ENCODE measurements at regions not wholly inside any gene's neighbourhood (a gene's known extent, or its start where the extent isn't known, plus 50 kb on each side); places are given as distances from the start of the nearest gene placed in this dataset.

- no peak for DNase-seq (ENCODE audit: low read depth)
Observed at GRCh38 chr14:101193845-101194372, 290.4 kb upstream of the RTL1 start.

DNA sequence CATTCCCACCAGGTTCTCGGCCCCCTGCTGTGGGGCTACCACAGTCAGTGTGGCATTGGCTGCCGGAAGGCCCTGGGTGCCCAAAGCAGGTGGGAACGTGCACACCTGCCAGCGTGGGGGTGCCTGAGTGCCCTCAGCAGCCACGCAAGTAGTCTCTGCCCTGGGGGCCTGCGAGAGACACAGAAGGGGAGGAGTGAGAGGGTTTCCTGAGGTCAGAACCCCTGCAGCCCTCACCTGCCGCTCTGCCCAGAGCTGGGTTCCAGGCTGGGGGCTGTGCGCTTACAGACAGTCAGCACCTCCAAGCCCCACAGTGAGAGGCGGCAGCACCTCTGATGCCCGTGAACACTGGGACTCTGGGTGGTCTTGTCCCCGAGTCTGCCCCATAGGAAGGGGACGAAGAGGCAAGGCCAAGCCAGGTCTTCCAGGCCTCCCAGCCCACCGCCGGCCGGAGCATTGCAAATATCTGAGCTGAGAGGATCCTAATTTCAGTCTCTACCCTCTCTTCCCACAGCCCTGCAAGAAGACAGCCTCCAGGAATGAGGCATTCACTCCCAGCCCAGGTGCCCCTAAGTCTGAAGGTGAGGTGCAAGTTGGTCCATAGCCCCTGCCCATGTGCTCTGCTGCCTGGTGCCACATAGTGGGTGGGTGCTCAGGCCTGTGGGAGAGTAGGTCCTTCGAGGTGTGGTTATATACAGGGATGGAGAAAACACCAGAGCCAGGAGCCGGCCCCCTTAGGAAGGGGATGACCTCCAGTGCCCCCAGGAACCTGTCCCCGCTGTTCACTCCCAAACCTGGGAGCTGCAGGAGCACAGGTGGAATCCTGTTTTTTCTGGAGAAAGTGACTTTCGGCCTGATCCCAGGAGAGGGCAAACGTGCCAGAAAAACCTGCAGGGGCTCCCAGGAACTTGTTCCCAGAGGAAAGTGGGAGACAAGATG is 291.1 kb upstream of the RTL1 start:
- no peak for DNase-seq (ENCODE audit: low read depth)

DNA sequence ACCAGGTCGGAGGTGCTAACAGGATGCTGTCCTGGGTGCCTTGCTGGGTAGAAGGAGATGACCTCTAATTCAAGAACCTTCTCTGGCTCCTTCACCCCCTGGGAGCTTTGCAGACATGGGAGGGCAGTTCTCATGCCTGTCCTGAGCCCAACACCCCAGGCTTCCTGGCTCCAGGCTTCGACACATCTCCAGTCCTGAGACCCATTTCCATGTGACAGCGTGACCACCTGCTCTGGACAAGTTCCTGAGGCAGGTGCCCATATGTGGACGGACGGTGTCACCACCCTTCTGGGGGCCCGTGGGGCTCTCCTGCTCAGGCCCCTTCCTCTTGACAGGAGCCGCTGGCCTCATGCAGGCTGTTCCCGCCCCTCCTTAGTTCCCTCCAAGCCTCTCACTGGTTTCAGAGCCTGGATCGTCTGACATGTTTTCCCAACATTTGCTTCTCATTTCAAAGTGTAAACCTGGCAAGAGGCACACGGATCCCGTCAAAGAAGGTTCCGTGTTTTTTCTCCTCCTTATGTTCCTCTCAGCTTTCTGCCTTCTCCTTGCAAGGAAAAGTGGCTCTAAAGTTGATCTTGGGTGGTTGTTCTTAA is 291.9 kb upstream of the RTL1 start:
- no peak for DNase-seq (ENCODE audit: low read depth)

GRCh38 chr14:101196051-101196712 is 292.7 kb upstream of the RTL1 start:
- no peak for DNase-seq (ENCODE audit: low read depth)

DNA sequence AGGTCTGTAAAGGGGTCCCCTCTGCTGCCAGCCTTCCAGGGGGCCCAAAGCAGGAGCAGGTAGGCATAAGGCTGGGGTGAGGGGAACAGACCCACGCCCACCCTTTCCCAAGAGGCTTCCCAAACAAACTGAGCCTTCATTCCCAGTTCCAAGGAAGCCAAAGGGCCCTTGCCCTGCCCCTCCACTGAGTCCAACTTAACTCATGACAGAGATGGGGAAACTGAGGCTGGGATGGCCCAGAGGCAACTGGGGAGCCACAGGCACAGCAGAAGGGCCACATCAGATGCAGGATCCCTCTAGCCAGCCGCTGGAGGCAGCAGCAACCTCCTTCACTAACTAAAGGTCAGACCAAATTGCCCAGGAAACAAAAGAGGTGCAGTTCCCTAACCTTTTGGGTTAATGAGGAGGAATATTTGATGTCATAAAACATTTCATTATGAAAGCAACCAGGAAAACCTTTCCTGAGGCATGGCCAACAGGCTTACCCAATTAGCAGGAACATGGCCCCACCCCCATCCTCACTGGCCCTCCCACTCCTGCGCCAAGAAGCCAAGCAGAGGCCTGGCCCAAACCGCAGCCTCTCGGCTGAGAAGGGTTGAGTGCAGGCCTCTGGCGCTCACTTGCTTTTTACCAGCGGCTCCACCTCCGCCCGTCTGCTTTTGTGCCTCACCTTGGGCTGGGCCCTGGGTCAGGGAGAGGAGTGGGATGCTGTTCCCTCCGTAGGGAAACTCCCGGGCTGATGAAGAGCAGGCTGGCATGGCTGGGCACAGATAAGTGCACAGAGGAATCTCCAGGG is 293.5 kb upstream of the RTL1 start:
- DNase-seq (ENCODE audit: low read depth): no peak

GRCh38 chr14:101197595-101198397 is 294.3 kb upstream of the RTL1 start:
- DNase-seq (ENCODE audit: low read depth): no peak

- no peak for DNase-seq (ENCODE audit: low read depth)
Observed at GRCh38 chr14:101198398-101199027, 295.0 kb upstream of the RTL1 start.

- DNase-seq (ENCODE audit: low read depth): no peak
Observed at GRCh38 chr14:101199028-101199770, 295.7 kb upstream of the RTL1 start.

- no peak for DNase-seq (ENCODE audit: low read depth)
Observed at GRCh38 chr14:101200008-101200649, 296.6 kb upstream of the RTL1 start.

DNA sequence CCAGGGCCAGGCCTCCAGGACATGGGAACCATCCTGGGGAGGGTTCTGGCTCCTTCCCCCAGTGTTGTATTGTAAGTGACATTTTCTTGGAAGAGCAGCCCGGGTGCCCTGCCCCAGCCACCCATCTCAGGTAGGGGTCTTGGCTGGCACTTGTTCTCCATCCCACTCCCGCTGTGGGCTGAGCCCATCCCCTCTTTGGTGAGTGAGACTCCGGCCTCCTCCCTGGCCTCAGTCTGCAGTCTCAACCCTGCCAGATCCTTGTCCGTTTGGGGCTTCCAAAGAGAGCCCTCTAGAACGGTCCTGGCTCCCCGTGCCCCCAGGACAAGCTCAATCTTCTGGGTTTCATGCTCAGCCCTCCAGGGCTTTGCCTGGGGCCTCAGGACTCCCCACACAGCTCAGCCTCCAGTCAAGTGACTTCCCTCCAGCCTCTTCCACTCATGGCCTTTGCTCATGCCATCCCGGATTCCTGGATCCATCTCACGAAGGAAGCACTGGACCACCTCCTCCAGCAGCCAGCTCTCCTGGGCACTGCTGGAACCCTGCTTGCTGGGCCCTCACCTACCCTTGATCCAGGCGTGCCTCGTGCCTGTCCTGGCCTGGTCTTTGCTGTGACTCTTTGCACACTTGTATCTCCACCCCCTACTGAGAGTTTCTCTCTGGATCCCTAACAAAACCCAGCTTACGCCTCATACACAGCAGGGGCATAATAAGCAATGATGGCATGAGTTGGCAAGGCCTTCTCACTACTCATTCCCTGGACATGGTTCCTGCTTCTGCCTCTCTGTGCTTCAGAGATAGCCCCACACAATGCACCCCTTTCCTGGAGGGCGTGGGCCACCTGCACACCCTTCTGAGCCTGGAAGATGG is 297.4 kb upstream of the RTL1 start:
- DNase-seq (ENCODE audit: low read depth): no peak

DNA sequence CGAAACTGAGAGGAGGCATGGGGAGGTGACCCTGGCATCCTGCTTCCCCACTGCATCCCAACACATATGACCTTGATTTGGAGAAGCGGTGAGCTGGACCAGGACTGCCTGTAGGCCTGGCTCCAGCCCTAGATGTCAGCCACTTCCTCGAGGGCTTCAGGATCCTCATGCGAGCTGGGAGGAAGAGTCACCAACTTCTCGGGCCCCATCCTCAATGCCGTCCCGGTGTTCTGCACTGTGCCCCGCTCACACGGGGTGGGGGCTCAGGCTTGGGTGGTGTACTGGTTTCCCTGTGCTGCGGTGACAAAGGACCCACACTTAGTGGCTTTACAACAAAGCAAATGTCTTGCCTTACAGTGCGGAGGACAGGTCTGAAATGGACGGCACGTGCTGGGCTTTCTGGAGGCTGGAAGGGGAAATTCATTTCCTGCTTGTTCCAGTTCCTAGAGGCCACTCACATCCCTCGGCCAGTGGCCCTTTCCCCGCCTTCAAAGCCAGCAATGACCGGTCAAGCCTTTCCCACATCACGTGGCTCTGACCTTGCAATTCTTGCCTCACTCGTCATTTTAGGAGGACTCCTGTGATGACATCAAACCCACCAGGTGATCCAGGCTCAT is 298.1 kb upstream of the RTL1 start:
- DNase-seq (ENCODE audit: low read depth): no peak

DNA sequence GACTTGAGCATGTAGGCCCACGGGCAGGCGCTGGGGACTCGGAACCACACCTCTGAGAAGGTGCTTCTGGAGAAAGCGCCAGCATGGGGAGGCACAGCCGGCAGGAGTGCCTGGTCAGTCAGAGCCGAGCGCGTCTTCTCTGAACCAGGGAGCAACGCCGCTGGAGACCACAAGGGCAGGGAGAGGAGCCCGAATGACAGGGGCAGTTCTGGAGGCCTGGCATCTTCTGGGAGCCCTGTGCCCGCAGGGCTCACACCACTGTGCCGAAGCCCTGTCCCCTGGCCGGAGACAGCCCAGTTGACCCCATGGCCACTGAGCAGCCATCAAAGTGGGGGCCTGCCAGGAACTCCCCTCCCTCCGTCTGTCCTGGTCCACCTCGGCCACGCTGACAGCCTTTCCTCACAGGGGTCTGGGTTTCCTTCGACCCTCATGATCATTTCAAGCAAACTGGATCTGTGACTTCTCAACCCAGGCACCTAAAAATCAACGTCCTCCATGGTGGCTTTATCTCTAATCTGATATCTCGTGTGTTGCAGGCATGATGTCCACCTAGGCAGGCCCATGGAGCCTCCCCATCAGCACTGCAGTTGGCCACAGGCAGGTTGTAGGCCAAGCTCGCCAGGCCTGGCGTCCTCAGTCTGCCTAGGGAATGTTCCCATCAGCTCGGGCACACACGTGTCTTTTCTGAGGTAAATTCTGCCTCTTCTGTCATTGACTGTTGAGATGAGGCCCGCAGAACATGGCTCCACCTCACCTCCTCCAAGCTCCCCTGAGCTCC is 299.3 kb upstream of the RTL1 start:
- DNase-seq (ENCODE audit: low read depth): no peak

- DNase-seq (ENCODE audit: low read depth): no peak
Observed at GRCh38 chr14:101206556-101206955, 303.0 kb upstream of the RTL1 start.

- no peak for DNase-seq (ENCODE audit: low read depth)
Observed at GRCh38 chr14:101207041-101207440, 303.5 kb upstream of the RTL1 start.

DNA sequence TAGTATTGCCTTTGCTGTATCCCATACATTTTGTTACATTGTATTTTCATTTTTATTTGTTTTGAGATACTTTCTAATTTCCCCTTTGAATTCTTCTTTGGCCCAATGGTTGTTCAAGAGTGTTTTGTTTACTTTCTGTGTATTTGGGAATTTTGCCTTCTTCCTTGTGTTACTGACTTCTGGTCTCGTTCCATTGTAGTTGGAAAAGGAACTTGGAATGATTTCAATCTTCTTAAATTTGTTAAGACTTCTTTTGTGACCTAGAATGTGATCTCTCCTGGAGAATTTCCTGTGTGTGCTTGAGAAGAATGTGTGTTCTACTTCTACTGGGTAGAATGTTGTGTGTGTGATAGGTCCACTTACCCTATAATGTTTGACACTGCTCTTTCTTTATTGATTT is 304.4 kb upstream of the RTL1 start:
- no peak for DNase-seq (ENCODE audit: low read depth)

DNA sequence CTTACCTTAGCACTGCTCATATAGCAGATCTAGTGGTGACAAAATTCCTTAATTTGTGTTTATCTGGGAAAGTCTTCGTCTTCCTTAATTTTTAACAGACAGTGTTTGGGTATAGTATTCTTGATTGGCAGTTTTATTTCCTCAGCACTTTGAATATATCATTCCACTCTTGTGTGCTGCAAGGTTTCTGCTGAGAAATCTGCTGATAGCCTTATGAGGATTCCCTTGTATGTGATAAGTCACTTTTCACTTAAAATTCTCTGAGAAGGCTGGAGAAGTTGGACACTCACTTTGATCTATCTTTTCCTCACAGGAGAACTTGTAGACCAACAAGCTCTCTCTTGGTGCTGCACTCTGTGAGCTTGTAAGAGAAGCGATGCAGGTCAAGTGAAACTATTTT is 306.1 kb upstream of the RTL1 start:
- DNase-seq (ENCODE audit: low read depth): no peak

DNA sequence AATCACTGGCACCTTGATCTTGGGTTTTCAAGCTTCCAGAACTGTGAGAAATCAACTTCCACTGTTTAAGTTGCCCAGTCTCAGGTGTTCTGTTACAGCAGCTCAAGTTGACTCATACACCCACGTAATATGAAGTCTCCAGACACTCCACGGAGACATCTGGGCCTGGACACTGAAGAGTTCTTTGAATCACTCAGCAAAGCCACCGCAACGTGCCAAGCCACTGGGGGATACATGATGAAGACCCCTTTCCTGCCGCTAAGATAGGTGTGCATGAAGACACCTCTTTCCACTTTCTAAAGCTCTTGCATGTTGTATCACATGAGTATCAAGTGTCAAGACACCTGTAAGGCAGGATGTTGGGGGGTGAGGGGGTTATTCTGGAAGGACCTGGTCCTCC is 311.7 kb upstream of the RTL1 start:
- DNase-seq (ENCODE audit: low read depth): no peak
